SK-N-SH (cell line): ENCODE measurements at regions not wholly inside any gene's neighbourhood (a gene's known extent, or its start where the extent isn't known, plus 50 kb on each side); places are given as distances from the start of the nearest gene placed in this dataset.

Experiments used
- CTCF ChIP-seq: fragments of 200-600 bp; sonication (generic); IDR thresholded peaks from 2 replicates; pipeline ENCODE4 v1.6.1; 2017; ENCODE audit warnings: antibody characterized with exemption, mild to moderate bottlenecking, moderate library complexity
- EZH2phosphoT487 ChIP-seq: fragments of 200-600 bp; sonication (generic); IDR thresholded peaks from 2 replicates; pipeline ENCODE4 v1.6.1; 2017; ENCODE audit warnings: low read depth, mixed run types, mild to moderate bottlenecking, antibody characterized with exemption, moderate library complexity, borderline replicate concordance
- FOXM1 ChIP-seq: IDR thresholded peaks from 2 replicates; pipeline ENCODE4 v1.4.0; 2012; ENCODE audit warnings: low read depth, mild to moderate bottlenecking
- GABPA ChIP-seq: IDR thresholded peaks from 2 replicates; pipeline ENCODE4 v1.4.0; 2012; ENCODE audit warnings: low read depth, mild to moderate bottlenecking
- RAD21 ChIP-seq: IDR thresholded peaks from 2 replicates; pipeline ENCODE4 v1.6.1; 2012; ENCODE audit warnings: mild to moderate bottlenecking, low read length
- RCOR1 ChIP-seq: fragments of 150-350 bp; IDR thresholded peaks from 2 replicates; pipeline ENCODE4 v1.6.1; 2017; ENCODE audit warnings: antibody characterized with exemption, low read length
- REST ChIP-seq: IDR thresholded peaks from 2 replicates; pipeline ENCODE4 v1.6.1; 2012; ENCODE audit warnings: mild to moderate bottlenecking, low read depth, low read length, moderate library complexity
- SIN3A ChIP-seq: IDR thresholded peaks from 2 replicates; pipeline ENCODE4 v1.6.1; 2012; ENCODE audit warnings: low read depth, mild to moderate bottlenecking, low read length, moderate library complexity, borderline replicate concordance
- SMC3 ChIP-seq: IDR thresholded peaks from 2 replicates; pipeline ENCODE4 v1.6.1; 2012; ENCODE audit warnings: low read depth, low read length, improper control_type of control experiment
- TEAD4 ChIP-seq: IDR thresholded peaks from 2 replicates; pipeline ENCODE4 v1.4.0; 2012; ENCODE audit warnings: mild to moderate bottlenecking, borderline replicate concordance; ENCODE audit not compliant: insufficient read depth

GRCh38 chr6:144400321-144400720 is 115.2 kb downstream of the UTRN start:
- TF ChIP-seq SIN3A (no peak), RCOR1 (no peak), FOXM1 (no peak), GABPA (no peak), SMC3 (no peak), EZH2phosphoT487 (no peak), TEAD4 (no peak), CTCF (no peak), RAD21 (no peak), REST (no peak)
